ENCODE measurements at regions not wholly inside any gene's neighbourhood (a gene's known extent, or its start where the extent isn't known, plus 50 kb on each side); places are given as distances from the start of the nearest gene placed in this dataset.

DNA sequence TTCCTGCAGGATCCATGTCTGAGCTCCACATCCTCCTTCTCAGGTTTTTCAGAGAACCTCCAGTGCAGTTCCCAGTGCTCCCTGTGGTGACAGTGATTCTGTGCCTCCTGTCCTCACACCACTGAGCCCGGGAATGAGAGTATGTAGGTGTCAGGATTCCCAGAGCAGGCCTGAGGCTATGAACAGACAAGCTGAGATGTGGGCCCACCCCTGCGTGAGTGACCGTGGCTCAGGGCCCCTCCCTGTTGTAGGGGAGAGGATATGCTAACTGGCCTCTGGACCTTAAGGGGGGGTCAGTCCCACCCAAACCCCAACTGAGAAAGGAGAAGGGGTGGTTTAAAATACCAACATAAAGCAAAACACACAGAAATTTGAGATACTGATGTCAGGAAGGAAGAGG lies 104.8 kb upstream of the RAB12 start:
- POLR2A ChIA-PET, result no interaction called here
- CTCF ChIA-PET, result interaction anchor here (1.6 to 3.9 kb wide), 2 partner anchors 12 to 26 kb away, joined by 5 to 17 read pairs; no protein-coding TSS in a partner anchor
- no peak for DNase-seq (ENCODE audit: extremely low spot score)
- TF ChIP-seq CTCF (IDR thresholded peaks at IDR 0.05; ENCODE audit: control extremely low read depth, extremely low read depth, low read depth, missing control alignments), result no peak

GRCh38 chr18:8504880-8505435 lies 104.3 kb upstream of the RAB12 start:
- no peak for TF ChIP-seq CTCF (IDR thresholded peaks at IDR 0.05; ENCODE audit: control extremely low read depth, extremely low read depth, low read depth, missing control alignments)
- POLR2A ChIA-PET, result no interaction called here
- no peak for DNase-seq (ENCODE audit: extremely low spot score)
- CTCF ChIA-PET, result interaction anchor here (1.6 to 3.9 kb wide), 2 partner anchors 12 to 27 kb away, joined by 5 to 17 read pairs; no protein-coding TSS in a partner anchor

- TF ChIP-seq CTCF (IDR thresholded peaks at IDR 0.05; ENCODE audit: control extremely low read depth, extremely low read depth, low read depth, missing control alignments), result no peak
- ChIA-PET POLR2A (no interaction called here), CTCF (interaction anchor here (1.1 to 3.9 kb wide), 2 partner anchors 10 to 28 kb away, joined by 3 to 17 read pairs; no protein-coding TSS in a partner anchor)
- DNase-seq (ENCODE audit: extremely low spot score), result no peak
Measured at GRCh38 chr18:8506251-8507049, 102.8 kb upstream of the RAB12 start.

DNA sequence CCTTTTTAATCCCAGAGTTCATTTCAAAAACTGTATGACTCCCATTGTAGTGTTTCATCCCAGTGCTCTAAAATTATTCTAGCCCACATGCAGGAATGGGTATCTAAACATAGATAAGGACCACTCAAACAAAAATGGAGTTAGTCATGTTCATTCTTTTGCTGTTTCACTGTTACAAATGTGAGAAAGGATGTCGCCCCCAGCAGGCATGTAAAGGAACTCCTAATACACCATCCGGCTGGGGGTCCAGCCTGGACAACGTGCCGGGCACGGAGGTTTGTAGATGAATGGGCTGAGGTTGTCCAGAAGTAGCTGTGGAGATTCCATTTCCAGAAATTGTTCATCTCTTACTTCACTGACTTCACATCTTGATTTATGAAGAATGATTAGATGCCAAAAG lies 101.9 kb upstream of the RAB12 start:
- no peak for TF ChIP-seq CTCF (IDR thresholded peaks at IDR 0.05; ENCODE audit: control extremely low read depth, extremely low read depth, low read depth, missing control alignments)
- DNase-seq (ENCODE audit: extremely low spot score), result no peak
- ChIA-PET CTCF (interaction anchor here (1.3 to 3.9 kb wide), 2 partner anchors 9 to 22 kb away, joined by 5 to 17 read pairs; no protein-coding TSS in a partner anchor), POLR2A (no interaction called here)

GRCh38 chr18:8507915-8508705 lies 101.1 kb upstream of the RAB12 start:
- DNase-seq (ENCODE audit: extremely low spot score), result no peak
- no peak for TF ChIP-seq CTCF (IDR thresholded peaks at IDR 0.05; ENCODE audit: control extremely low read depth, extremely low read depth, low read depth, missing control alignments)
- CTCF ChIA-PET, result interaction anchor here (1.3 to 3.9 kb wide), 3 partner anchors 9 to 30 kb away, joined by 4 to 17 read pairs (median 5); no protein-coding TSS in a partner anchor
- POLR2A ChIA-PET, result no interaction called here

- POLR2A ChIA-PET, result no interaction called here
- no peak for TF ChIP-seq CTCF (IDR thresholded peaks at IDR 0.05; ENCODE audit: control extremely low read depth, extremely low read depth, low read depth, missing control alignments)
- CTCF ChIA-PET, result interaction anchor here (0.6 to 2.2 kb wide), 4 partner anchors 13 to 35 kb away, joined by 3 to 5 read pairs (median 4); no protein-coding TSS in a partner anchor
- no peak for DNase-seq (ENCODE audit: extremely low spot score)
Measured at GRCh38 chr18:8513249-8513648, 96.0 kb upstream of the RAB12 start.

Data from GM10248 (cell line).